Endothelial cell of umbilical vein (primary cell): ENCODE measurements at regions not wholly inside any gene's neighbourhood (a gene's known extent, or its start where the extent isn't known, plus 50 kb on each side); places are given as distances from the start of the nearest gene placed in this dataset.

Experiments used
- BruUV-seq: library from RNA; stranded (reverse); fragments of 400-500 nt; replicated peaks from 2 replicates; lab custom pipeline; 2021; lab: Mats Ljungman, UMichigan
- CTCF ChIA-PET: fragments of 300-600, 350-600 bp; sonication (Branson Sonifier 250); formaldehyde crosslinking; loops from one replicate; lab custom pipeline; 2021; ENCODE audit warnings: antibody characterized with exemption, inconsistent platforms; lab: Charles Lee
- POLR2A ChIA-PET: fragments of 300-600, 350-600 bp; sonication (Branson Sonifier 250); formaldehyde crosslinking; loops from one replicate; lab custom pipeline; 2021; ENCODE audit warnings: antibody characterized with exemption, inconsistent platforms; lab: Charles Lee
- DNase-seq: peaks from one replicate; pipeline ENCODE4 v3.0.0-alpha.2; 2011; ENCODE audit warnings: low read depth, low spot score
- FAIRE-seq: peaks from 2 replicates; lab custom pipeline; 2011; peaks lifted over from hg19 to GRCh38; lab: Jason Lieb, UNC
- H2AFZ ChIP-seq: 2 replicates; pipeline ENCODE4 v1.6.0; 2012; ENCODE audit warnings: low read depth, low read length, control low read depth, inconsistent platforms
- H3K27ac ChIP-seq: 2 replicates; pipeline ENCODE4 v1.5.1; 2011; ENCODE audit warnings: low read depth, mild to moderate bottlenecking, control low read depth, low read length, moderate library complexity; ENCODE audit not compliant: insufficient read depth
- H3K27me3 ChIP-seq, 2 experiments: 2 replicates each; pipeline versions ENCODE4 v1.6.0 to v1.6.1; 2011; ENCODE audit warnings: low read length in 2 of 2, mixed read lengths in 1 of 2; ENCODE audit not compliant: control insufficient read depth in 2 of 2, insufficient read depth in 2 of 2
- H3K36me3 ChIP-seq, 2 experiments: 2 replicates in 1 of 2; 3 replicates in 1 of 2; pipeline ENCODE4 v1.5.1; 2011; ENCODE audit warnings: low read length in 2 of 2, mild to moderate bottlenecking in 1 of 2, moderate library complexity in 1 of 2; ENCODE audit not compliant: control insufficient read depth in 2 of 2, insufficient read depth in 2 of 2; ENCODE audit errors: extremely low read depth in 1 of 2
- H3K4me1 ChIP-seq: 3 replicates; pipeline ENCODE4 v1.5.1; 2011; ENCODE audit warnings: mild to moderate bottlenecking, low read length; ENCODE audit not compliant: control insufficient read depth, insufficient read depth; ENCODE audit errors: extremely low read depth
- H3K4me2 ChIP-seq: 2 replicates; pipeline ENCODE4 v1.6.1; 2011; ENCODE audit warnings: low read length, control low read depth, mixed read lengths; ENCODE audit not compliant: insufficient read depth
- H3K4me3 ChIP-seq, 3 experiments: fragments of 200-600 bp in 1 of 3; sonication (generic), shearing (Covaris generic) in 1 of 3; replicated peaks in 1 of 3; 2 replicates each; pipeline ENCODE4 v1.5.1; 2011 to 2016; ENCODE audit warnings: control low read depth in 3 of 3, low read length in 3 of 3, mild to moderate bottlenecking in 2 of 3, inconsistent platforms in 1 of 3, low read depth in 1 of 3, moderate library complexity in 1 of 3; ENCODE audit not compliant: insufficient read depth in 1 of 3
- H3K79me2 ChIP-seq: 2 replicates; pipeline ENCODE4 v1.6.0; 2012; ENCODE audit warnings: low read length, inconsistent platforms; ENCODE audit not compliant: control insufficient read depth, insufficient read depth
- H3K9ac ChIP-seq: replicated peaks from 2 replicates; pipeline ENCODE3; 2011; ENCODE audit warnings: low read length, control low read depth; ENCODE audit not compliant: insufficient read depth; ENCODE audit errors: extremely low read depth
- H3K9me1 ChIP-seq: replicated peaks from 3 replicates; pipeline ENCODE4 v1.6.0; 2011; ENCODE audit warnings: mild to moderate bottlenecking, low read length; ENCODE audit not compliant: control insufficient read depth, insufficient read depth; ENCODE audit errors: extremely low read depth
- H3K9me3 ChIP-seq: replicated peaks from 2 replicates; pipeline ENCODE4 v1.5.1; 2012; ENCODE audit warnings: low read length, inconsistent platforms; ENCODE audit not compliant: control insufficient read depth, insufficient read depth
- H4K20me1 ChIP-seq: replicated peaks from 2 replicates; pipeline ENCODE3; 2011; ENCODE audit warnings: mild to moderate bottlenecking, low read length; ENCODE audit not compliant: control insufficient read depth, insufficient read depth; ENCODE audit errors: extremely low read depth
- EZH2 ChIP-seq: IDR thresholded peaks from 2 replicates; pipeline ENCODE4 v1.6.1; 2012; ENCODE audit warnings: borderline replicate concordance, low read depth, mild to moderate bottlenecking, moderate library complexity, low read length, inconsistent platforms; ENCODE audit not compliant: severe bottlenecking
- FOS ChIP-seq: IDR thresholded peaks from 2 replicates; pipeline ENCODE4 v1.6.1; 2011; ENCODE audit warnings: mild to moderate bottlenecking, low read length, moderate library complexity, borderline replicate concordance; ENCODE audit not compliant: insufficient read depth
- GATA2 ChIP-seq: IDR thresholded peaks from 2 replicates; pipeline ENCODE4 v1.7.0; 2011; ENCODE audit warnings: low read depth, mild to moderate bottlenecking, moderate library complexity, mixed read lengths, low read length; ENCODE audit not compliant: insufficient read length, insufficient read depth
- JUN ChIP-seq: IDR thresholded peaks from 2 replicates; pipeline ENCODE4 v1.6.1; 2011; ENCODE audit warnings: borderline replicate concordance, low read depth; ENCODE audit not compliant: insufficient read length, insufficient read depth
- MAX ChIP-seq: IDR thresholded peaks from 2 replicates; pipeline ENCODE4 v1.6.1; 2011; ENCODE audit not compliant: insufficient read depth, insufficient read length
- MYC ChIP-seq: IDR thresholded peaks from one replicate; pipeline ENCODE4 v1.6.1; 2011; ENCODE audit warnings: mild to moderate bottlenecking, low read depth, low read length
- POLR2A ChIP-seq: IDR thresholded peaks from 2 replicates; pipeline ENCODE4 v1.6.1; 2012; ENCODE audit warnings: low read depth, mild to moderate bottlenecking, control low read depth, low read length
- POLR2AphosphoS5 ChIP-seq: IDR thresholded peaks from 2 replicates; pipeline ENCODE4 v1.6.1; 2012; ENCODE audit warnings: low read depth, mild to moderate bottlenecking, control low read depth, low read length, moderate library complexity; ENCODE audit not compliant: insufficient read depth
- dilution Hi-C: fragments of 300-500 bp; cut with MboI; formaldehyde crosslinking; loops from one replicate; pipeline ENCODE4 v1.15.0; 2019; ENCODE audit warnings: low sequenced_read_pairs; ENCODE audit not compliant: extremely low pct_ligation_motif_present
- intact Hi-C: fragments of 100-400 bp; cut with micrococcal nuclease; formaldehyde crosslinking; loops from one replicate; pipeline ENCODE4 v1.10.0; 2022
- TF ChIP-seq, protein P1 (sequence below), 2 donors: IDR thresholded peaks; 1 replicate in 1 of 2; 2 replicates in 1 of 2; pipeline ENCODE4 v1.5.1; 2011; ENCODE audit warnings: low read length in 2 of 2, mild to moderate bottlenecking in 2 of 2, moderate library complexity in 2 of 2, control low read depth in 1 of 2, inconsistent platforms in 1 of 2, low read depth in 1 of 2; ENCODE audit not compliant: insufficient read depth in 1 of 2; ENCODE audit errors: extremely low read depth in 1 of 2

DNA sequence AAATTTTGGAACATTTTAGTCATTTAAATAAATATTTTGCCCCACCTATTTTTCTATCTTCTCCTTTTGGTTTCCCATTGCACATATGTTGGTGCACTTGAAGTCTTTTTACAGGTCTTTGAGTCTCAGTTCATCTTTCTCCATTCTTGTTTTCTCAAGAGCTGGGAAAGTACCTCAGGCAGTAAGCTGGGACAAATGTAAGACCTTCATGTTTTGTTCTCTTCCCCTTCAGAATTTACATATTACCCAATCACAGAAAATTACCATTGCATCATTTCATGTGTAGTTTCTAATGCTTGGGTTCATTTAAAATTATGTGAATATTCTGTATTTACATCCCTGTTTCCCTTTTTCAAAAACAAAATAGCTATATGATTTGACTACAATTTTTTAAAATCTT, 1150.0 kb upstream of the POT1 start:
- Histone ChIP-seq H3K9me1 (no peaks in the 10 kb centered on the region), H3K4me3 (no peak overlapping the region), H3K4me2 (no peak overlapping the region), H3K79me2 (no peaks in the 10 kb centered on the region), H3K4me1 (no peaks in the 10 kb centered on the region), H3K27ac (no peak overlapping the region), H2AFZ (no peak overlapping the region), H3K9ac (no peak overlapping the region), H3K36me3 (no peaks in the 10 kb centered on the region), H3K27me3 (no peaks in the 10 kb centered on the region), H4K20me1 (no peaks in the 10 kb centered on the region), H3K9me3 (peaks cover 2% of the 10 kb centered on the region)
- intact Hi-C loops = no loop called here
- ChIA-PET POLR2A (no interaction called here), CTCF (no interaction called here)
- no peak for DNase-seq
- dilution Hi-C loops = no loop called here
- no TSS peak for BruUV-seq
- TF ChIP-seq MYC (no peak), JUN (no peak), GATA2 (no peak), MAX (no peak), POLR2AphosphoS5 (no peak), POLR2A (no peak), FOS (no peak), EZH2 (no peak)
- TF ChIP-seq, protein P1, sequence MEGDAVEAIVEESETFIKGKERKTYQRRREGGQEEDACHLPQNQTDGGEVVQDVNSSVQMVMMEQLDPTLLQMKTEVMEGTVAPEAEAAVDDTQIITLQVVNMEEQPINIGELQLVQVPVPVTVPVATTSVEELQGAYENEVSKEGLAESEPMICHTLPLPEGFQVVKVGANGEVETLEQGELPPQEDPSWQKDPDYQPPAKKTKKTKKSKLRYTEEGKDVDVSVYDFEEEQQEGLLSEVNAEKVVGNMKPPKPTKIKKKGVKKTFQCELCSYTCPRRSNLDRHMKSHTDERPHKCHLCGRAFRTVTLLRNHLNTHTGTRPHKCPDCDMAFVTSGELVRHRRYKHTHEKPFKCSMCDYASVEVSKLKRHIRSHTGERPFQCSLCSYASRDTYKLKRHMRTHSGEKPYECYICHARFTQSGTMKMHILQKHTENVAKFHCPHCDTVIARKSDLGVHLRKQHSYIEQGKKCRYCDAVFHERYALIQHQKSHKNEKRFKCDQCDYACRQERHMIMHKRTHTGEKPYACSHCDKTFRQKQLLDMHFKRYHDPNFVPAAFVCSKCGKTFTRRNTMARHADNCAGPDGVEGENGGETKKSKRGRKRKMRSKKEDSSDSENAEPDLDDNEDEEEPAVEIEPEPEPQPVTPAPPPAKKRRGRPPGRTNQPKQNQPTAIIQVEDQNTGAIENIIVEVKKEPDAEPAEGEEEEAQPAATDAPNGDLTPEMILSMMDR (IDR thresholded peaks at IDR 0.05; ENCODE audit: extremely low read depth in 1 of 2, insufficient read depth in 1 of 2, low read depth in 1 of 2, low read length in 2 of 2) = no peak
- no peak for FAIRE-seq
